H1 (cell line): ENCODE measurements at regions not wholly inside any gene's neighbourhood (a gene's known extent, or its start where the extent isn't known, plus 50 kb on each side); places are given as distances from the start of the nearest gene placed in this dataset.

ENCODE experiments used
- CTCF ChIA-PET: fragments of 300-600 bp; sonication (Branson Sonifier 250); formaldehyde crosslinking; loops from one replicate; lab custom pipeline; 2021; ENCODE audit not compliant: partially characterized antibody; lab: Charles Lee
- POLR2A ChIA-PET: fragments of 300-600 bp; sonication (Branson Sonifier 250); formaldehyde crosslinking; loops from one replicate; lab custom pipeline; 2021; ENCODE audit warnings: inconsistent platforms; ENCODE audit not compliant: partially characterized antibody; lab: Charles Lee
- DNase-seq, 2 experiments: peaks; one replicate each; pipeline versions ENCODE4 v3.0.0 to v3.0.0-alpha.2; 2010 to 2022; ENCODE audit warnings: low spot score in 2 of 2, low read depth in 1 of 2, mixed read lengths in 1 of 2
- FAIRE-seq: peaks from 2 replicates; lab custom pipeline; 2011; peaks lifted over from hg19 to GRCh38; lab: Jason Lieb, UNC
- H2AFZ ChIP-seq: 2 replicates; pipeline ENCODE4 v1.8.1; 2012; ENCODE audit warnings: low read length, inconsistent platforms
- H2AK5ac ChIP-seq: 2 replicates; pipeline ENCODE4 v1.6.1; 2013; ENCODE audit warnings: low read depth, low read length
- H2BK120ac ChIP-seq: replicated peaks from 2 replicates; pipeline ENCODE3; 2013; ENCODE audit warnings: low read depth, low read length, inconsistent platforms
- H2BK12ac ChIP-seq: 2 replicates; pipeline ENCODE4 v1.6.1; 2013; ENCODE audit warnings: low read depth, low read length
- H2BK15ac ChIP-seq: 2 replicates; pipeline ENCODE4 v1.6.1; 2013; ENCODE audit warnings: low read length
- H2BK20ac ChIP-seq: 2 replicates; pipeline ENCODE4 v1.6.1; 2013; ENCODE audit warnings: low read length
- H2BK5ac ChIP-seq: 2 replicates; pipeline ENCODE4 v1.6.1; 2013; ENCODE audit warnings: low read depth, low read length
- H3K14ac ChIP-seq: 2 replicates; pipeline ENCODE4 v1.6.1; 2013; ENCODE audit warnings: inconsistent platforms; ENCODE audit not compliant: insufficient read length
- H3K18ac ChIP-seq: 2 replicates; pipeline ENCODE4 v1.6.1; 2013; ENCODE audit warnings: low read length; ENCODE audit errors: extremely low read depth
- H3K23ac ChIP-seq: 2 replicates; pipeline ENCODE4 v1.6.1; 2013; ENCODE audit warnings: inconsistent platforms; ENCODE audit not compliant: insufficient read length
- H3K23me2 ChIP-seq: 2 replicates; pipeline ENCODE4 v1.6.1; 2013; ENCODE audit warnings: low read depth, low read length
- H3K27ac ChIP-seq: 2 replicates; pipeline ENCODE4 v1.6.1; 2011; ENCODE audit warnings: low read depth, low read length, inconsistent platforms
- H3K27me3 ChIP-seq, 4 experiments: replicated peaks in 1 of 4; 1 replicate in 1 of 4; 2 replicates in 3 of 4; pipeline versions ENCODE4 v1.6.1 to v1.8.1; 2011 to 2013; ENCODE audit warnings: low read length in 3 of 4, mild to moderate bottlenecking in 3 of 4, inconsistent platforms in 2 of 4, mixed read lengths in 2 of 4, moderate library complexity in 1 of 4; ENCODE audit not compliant: control insufficient read depth in 3 of 4, insufficient read depth in 3 of 4; ENCODE audit errors: extremely low read depth in 1 of 4
- H3K36me3 ChIP-seq, 4 experiments: 2 replicates each; pipeline versions ENCODE4 v1.6.1 to v1.8.1; 2011 to 2013; ENCODE audit warnings: mild to moderate bottlenecking in 4 of 4, low read length in 3 of 4, moderate library complexity in 2 of 4, control low read depth in 1 of 4, inconsistent platforms in 1 of 4; ENCODE audit not compliant: insufficient read depth in 4 of 4, control insufficient read depth in 2 of 4
- H3K4ac ChIP-seq: replicated peaks from 2 replicates; pipeline ENCODE3; 2013; ENCODE audit warnings: low read length, low read depth, mixed read lengths, inconsistent platforms; ENCODE audit not compliant: insufficient read length
- H3K4me1 ChIP-seq, 4 experiments: replicated peaks in 1 of 4; 1 replicate in 1 of 4; 2 replicates in 3 of 4; pipeline versions ENCODE4 v1.6.1 to v1.8.1; 2011 to 2013; ENCODE audit warnings: low read length in 3 of 4, inconsistent platforms in 2 of 4, mixed read lengths in 1 of 4; ENCODE audit not compliant: insufficient read depth in 4 of 4, control insufficient read depth in 3 of 4
- H3K4me2 ChIP-seq, 2 experiments: 2 replicates each; pipeline versions ENCODE4 v1.6.1 to v1.8.1; 2011 to 2013; ENCODE audit warnings: low read depth in 2 of 2, low read length in 2 of 2, control low read depth in 1 of 2, inconsistent platforms in 1 of 2, mild to moderate bottlenecking in 1 of 2; ENCODE audit not compliant: insufficient read depth in 1 of 2
- H3K4me3 ChIP-seq, 4 experiments: fragments of 200-600, 300-600 bp in 1 of 4; sonication (generic), shearing (Covaris generic), sonication (Bioruptor Twin) in 1 of 4; 2 replicates each; pipeline versions ENCODE4 v1.5.1 to v1.8.1; 2011 to 2016; ENCODE audit warnings: low read length in 4 of 4, low read depth in 3 of 4, control low read depth in 2 of 4, inconsistent platforms in 2 of 4, mild to moderate bottlenecking in 2 of 4, mixed read lengths in 1 of 4, moderate library complexity in 1 of 4; ENCODE audit not compliant: insufficient read depth in 2 of 4; ENCODE audit errors: extremely low read depth in 1 of 4
- H3K56ac ChIP-seq: replicated peaks from 2 replicates; pipeline ENCODE3; 2013; ENCODE audit warnings: low read depth, mild to moderate bottlenecking, mixed read lengths, low read length, inconsistent platforms; ENCODE audit not compliant: insufficient read length
- H3K79me1 ChIP-seq: 2 replicates; pipeline ENCODE4 v1.6.1; 2013; ENCODE audit warnings: low read depth, low read length, control low read depth
- H3K79me2 ChIP-seq, 2 experiments: 2 replicates each; pipeline versions ENCODE4 v1.6.1 to v1.8.1; 2012 to 2013; ENCODE audit warnings: low read length in 2 of 2, mild to moderate bottlenecking in 2 of 2, inconsistent platforms in 1 of 2; ENCODE audit not compliant: insufficient read depth in 2 of 2, control insufficient read depth in 1 of 2
- H3K9ac ChIP-seq, 4 experiments: replicated peaks in 1 of 4; 1 replicate in 1 of 4; 2 replicates in 3 of 4; pipeline versions ENCODE4 v1.6.1 to v1.8.1; 2011 to 2013; ENCODE audit warnings: low read depth in 3 of 4, low read length in 3 of 4, control low read depth in 2 of 4, mild to moderate bottlenecking in 2 of 4, moderate library complexity in 2 of 4, inconsistent platforms in 1 of 4; ENCODE audit errors: extremely low read depth in 1 of 4
- H3K9me3 ChIP-seq, 2 experiments: 2 replicates each; pipeline versions ENCODE4 v1.6.1 to v1.8.1; 2012 to 2013; ENCODE audit warnings: mild to moderate bottlenecking in 2 of 2, moderate library complexity in 2 of 2, control low read depth in 1 of 2, inconsistent platforms in 1 of 2, low read depth in 1 of 2, low read length in 1 of 2, mixed read lengths in 1 of 2; ENCODE audit not compliant: insufficient read depth in 2 of 2
- H4K20me1 ChIP-seq, 2 experiments: replicated peaks in 1 of 2; 2 replicates each; pipeline versions ENCODE3 to v1.8.1; 2011 to 2013; ENCODE audit warnings: inconsistent platforms in 2 of 2, low read length in 2 of 2, mild to moderate bottlenecking in 1 of 2; ENCODE audit not compliant: insufficient read depth in 2 of 2, control insufficient read depth in 1 of 2
- H4K5ac ChIP-seq: 2 replicates; pipeline ENCODE4 v1.6.1; 2013; ENCODE audit warnings: low read length, low read depth, mixed read lengths, inconsistent platforms; ENCODE audit not compliant: insufficient read length
- H4K8ac ChIP-seq: 2 replicates; pipeline ENCODE4 v1.8.0; 2013; ENCODE audit warnings: mild to moderate bottlenecking, moderate library complexity, low read length, inconsistent platforms; ENCODE audit not compliant: insufficient read depth; ENCODE audit errors: extremely low read depth
- H4K91ac ChIP-seq: replicated peaks from 2 replicates; pipeline ENCODE3; 2013; ENCODE audit warnings: low read length, mixed read lengths, inconsistent platforms; ENCODE audit not compliant: insufficient read length
- BRCA1 ChIP-seq: IDR thresholded peaks from 2 replicates; pipeline ENCODE4 v1.6.1; 2012; ENCODE audit warnings: low read depth, low read length, improper control_type of control experiment
- EGR1 ChIP-seq: IDR thresholded peaks from 2 replicates; pipeline ENCODE4 v1.6.1; 2011; ENCODE audit warnings: low read depth, low read length, borderline replicate concordance
- KDM5A ChIP-seq: fragments of 200-600 bp; IDR thresholded peaks from 2 replicates; pipeline ENCODE4 v1.7.1; 2012; ENCODE audit warnings: mild to moderate bottlenecking, low read length, inconsistent platforms, mixed read lengths
- POU5F1 ChIP-seq: IDR thresholded peaks from 2 replicates; pipeline ENCODE4 v1.6.1; 2011; ENCODE audit warnings: low read depth, mild to moderate bottlenecking, low read length, moderate library complexity
- RAD21 ChIP-seq, 2 experiments: IDR thresholded peaks in 1 of 2; conservative IDR thresholded peaks in 1 of 2; 2 replicates each; pipeline ENCODE4 v1.6.1; 2011; ENCODE audit warnings: low read depth in 2 of 2, low read length in 2 of 2, improper control_type of control experiment in 1 of 2, inconsistent platforms in 1 of 2, mild to moderate bottlenecking in 1 of 2, moderate library complexity in 1 of 2
- WGBS, 2 experiments: shearing (Covaris generic) in 1 of 2; methylation state at CpG; one replicate each; pipeline versions ENCODE4 v1.1.6 to v1.1.7; 2013 to 2015; ENCODE audit warnings: low lambda C conversion rate in 2 of 2, mixed read lengths in 2 of 2, inconsistent platforms in 1 of 2, low coverage in 1 of 2, missing lambda C conversion rate in 1 of 2; ENCODE audit not compliant: insufficient replicate concordance in 2 of 2, insufficient coverage in 1 of 2, insufficient read length in 1 of 2; ENCODE audit errors: extremely low coverage in 1 of 2, missing lambda C conversion rate in 1 of 2; 5-methylcytosine and 5-hydroxymethylcytosine counted together

DNA sequence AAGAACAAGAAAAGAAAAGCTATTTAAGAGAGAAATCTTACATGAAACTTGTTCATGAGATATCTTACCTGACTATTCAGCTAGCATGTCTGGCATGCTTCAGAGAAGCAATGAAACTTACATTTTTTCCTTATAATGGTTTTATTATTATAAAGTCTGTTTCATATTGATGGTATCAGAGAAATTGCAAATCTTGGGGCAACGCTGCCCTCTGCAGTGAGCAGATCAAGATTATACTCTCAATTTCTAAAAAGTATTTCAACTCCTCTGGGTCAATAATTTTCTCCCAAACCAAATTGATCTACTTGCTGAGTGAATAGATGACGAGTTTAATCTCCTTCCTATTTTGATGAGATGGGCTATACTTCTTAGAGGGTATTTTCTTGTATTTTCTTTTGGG, 235.6 kb downstream of the NUP35 start:
- Histone ChIP-seq H3K79me2 (no peaks in the 10 kb centered on the region), H3K14ac (no peak overlapping the region), H2BK120ac (no peak overlapping the region), H3K79me1 (no peaks in the 10 kb centered on the region), H3K23ac (no peak overlapping the region), H2AFZ (no peak overlapping the region), H2BK15ac (no peak overlapping the region), H2BK5ac (no peak overlapping the region), H3K9me3 (no peaks in the 10 kb centered on the region), H3K27ac (no peak overlapping the region), H4K8ac (no peak overlapping the region), H4K91ac (no peak overlapping the region), H3K4ac (no peak overlapping the region), H3K56ac (no peak overlapping the region), H4K20me1 (no peaks in the 10 kb centered on the region), H3K9ac (no peak overlapping the region), H2BK20ac (no peak overlapping the region), H3K27me3 (no peaks in the 10 kb centered on the region), H2BK12ac (no peak overlapping the region), H4K5ac (no peak overlapping the region), H3K23me2 (no peaks in the 10 kb centered on the region), H3K36me3 (no peaks in the 10 kb centered on the region), H2AK5ac (no peak overlapping the region), H3K18ac (no peak overlapping the region), H3K4me1 (no peaks in the 10 kb centered on the region), H3K4me3 (no peak overlapping the region), H3K4me2 (no peak overlapping the region)
- no peak for FAIRE-seq
- 86% methylated on average over 2 of the region's 2 CpGs; no CpG with 5 or more reads in 1 of the 2 experiments for WGBS, 2 experiments
- ChIA-PET POLR2A (no interaction called here), CTCF (interaction anchor here (0.9 to 2.8 kb wide), 7 partner anchors 8 to 111 kb away, joined by 3 to 9 read pairs (median 4); no protein-coding TSS in a partner anchor)
- no peak for DNase-seq
- TF ChIP-seq POU5F1, result no peak
- TF ChIP-seq KDM5A, result no peak
- no peak for TF ChIP-seq EGR1
- no peak for TF ChIP-seq BRCA1
- peak; percentile 43 to 47 for TF ChIP-seq RAD21 (IDR thresholded peaks at IDR 0.05 in 1 of 2, conservative IDR thresholded peaks at IDR 0.05 in 1 of 2; ENCODE audit: low read depth in 2 of 2, low read length in 2 of 2)
